Psoas muscle (tissue), 7 donors: ENCODE measurements at regions not wholly inside any gene's neighbourhood (a gene's known extent, or its start where the extent isn't known, plus 50 kb on each side); places are given as distances from the start of the nearest gene placed in this dataset.

Source experiments
- ATAC-seq, 4 donors: fragments of 200-7000 bp; cut with Tn5 transposase; one replicate each; pipeline ENCODE4 v1.9.1; 2020; ENCODE audit warnings: moderate library complexity in 3 of 4, mild to moderate bottlenecking in 2 of 4
- DNase-seq, 2 donors: peaks; one replicate each; pipeline ENCODE4 v3.0.0-alpha.2; 2020
- H3K27ac ChIP-seq: fragments of 200-600 bp; one replicate; pipeline ENCODE4 v1.8.0; 2022
- H3K27me3 ChIP-seq, 3 donors: fragments of 200-600 bp in 1 of 3; one replicate each; pipeline versions ENCODE4 v1.6.1 to v1.8.0; 2013 to 2022; ENCODE audit warnings: low read length in 2 of 3, mild to moderate bottlenecking in 2 of 3, moderate library complexity in 1 of 3; ENCODE audit not compliant: insufficient read depth in 3 of 3
- H3K36me3 ChIP-seq, 2 donors: fragments of 200-600 bp in 1 of 2; one replicate each; pipeline versions ENCODE4 v1.6.1 to v1.8.0; 2013 to 2022; ENCODE audit warnings: low read depth in 1 of 2, mild to moderate bottlenecking in 1 of 2, moderate library complexity in 1 of 2; ENCODE audit not compliant: insufficient read depth in 1 of 2
- H3K4me1 ChIP-seq: fragments of 200-600 bp; one replicate; pipeline ENCODE4 v1.8.0; 2022
- H3K4me3 ChIP-seq: fragments of 200-600 bp; one replicate; pipeline ENCODE4 v1.8.0; 2022; ENCODE audit warnings: mild to moderate bottlenecking
- H3K9me3 ChIP-seq: fragments of 200-600 bp; one replicate; pipeline ENCODE4 v1.8.0; 2022
- WGBS, 3 donors: extraction: QIAGEN DNeasy Blood & Tissue Kit; methylation state at CpG; one replicate each; pipeline versions ENCODE4 v1.1.6 to v1.1.7; 2013; 5-methylcytosine and 5-hydroxymethylcytosine counted together
- intact Hi-C, 2 donors: fragments of 100-400 bp; cut with DNase I; formaldehyde crosslinking; loops; one replicate each; pipeline versions ENCODE4 v1.11.0 to v1.14.2; 2022
- TF ChIP-seq, protein P1 (sequence below): fragments of 200-600 bp; IDR thresholded peaks from one replicate; pipeline ENCODE4 v1.8.0; 2022; ENCODE audit warnings: antibody characterized with exemption
- donor health status: healthy with polysubstance abuse.
- donor health status: DM: no; HTN: no; CAD: no; lungs with moderate emphysema.
- donor health status: Bipolar disorder and iron deficiency.
- donor health status: healthy.
- donor health status: DM: yes; HTN: yes; CAD: no.
- donor health status: DM: no; HTN: no; CAD: no.
- donor health status: DM: yes; HTN: yes; CAD: no.

DNA sequence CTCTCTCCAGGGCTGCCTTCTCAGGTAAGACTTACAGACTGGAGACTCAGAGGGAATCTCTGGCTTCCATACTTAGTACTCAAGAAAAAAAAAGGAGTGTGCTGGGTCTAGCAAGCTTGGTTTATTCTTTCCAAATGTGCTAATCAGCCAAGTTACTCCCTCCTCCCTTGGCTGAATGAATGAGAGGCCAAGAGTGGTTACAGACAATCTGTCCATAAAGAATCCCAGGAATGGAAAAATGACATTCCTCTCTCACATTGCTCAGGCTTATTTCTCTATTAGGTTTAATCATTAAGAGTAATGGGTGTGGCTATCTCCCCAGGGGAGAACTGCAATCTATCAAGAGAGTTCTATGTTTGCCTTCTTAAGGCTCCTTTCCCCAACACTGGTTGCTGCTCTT, 547.3 kb upstream of the PLXNA2 start:
- Histone ChIP-seq H3K36me3 (no peaks in the 10 kb centered on the region), H3K27ac (no peak overlapping the region), H3K9me3 (no peaks in the 10 kb centered on the region), H3K27me3 (no peaks in the 10 kb centered on the region), H3K4me1 (no peaks in the 10 kb centered on the region), H3K4me3 (no peak overlapping the region)
- intact Hi-C loops, result no loop called here
- TF ChIP-seq, protein P1, sequence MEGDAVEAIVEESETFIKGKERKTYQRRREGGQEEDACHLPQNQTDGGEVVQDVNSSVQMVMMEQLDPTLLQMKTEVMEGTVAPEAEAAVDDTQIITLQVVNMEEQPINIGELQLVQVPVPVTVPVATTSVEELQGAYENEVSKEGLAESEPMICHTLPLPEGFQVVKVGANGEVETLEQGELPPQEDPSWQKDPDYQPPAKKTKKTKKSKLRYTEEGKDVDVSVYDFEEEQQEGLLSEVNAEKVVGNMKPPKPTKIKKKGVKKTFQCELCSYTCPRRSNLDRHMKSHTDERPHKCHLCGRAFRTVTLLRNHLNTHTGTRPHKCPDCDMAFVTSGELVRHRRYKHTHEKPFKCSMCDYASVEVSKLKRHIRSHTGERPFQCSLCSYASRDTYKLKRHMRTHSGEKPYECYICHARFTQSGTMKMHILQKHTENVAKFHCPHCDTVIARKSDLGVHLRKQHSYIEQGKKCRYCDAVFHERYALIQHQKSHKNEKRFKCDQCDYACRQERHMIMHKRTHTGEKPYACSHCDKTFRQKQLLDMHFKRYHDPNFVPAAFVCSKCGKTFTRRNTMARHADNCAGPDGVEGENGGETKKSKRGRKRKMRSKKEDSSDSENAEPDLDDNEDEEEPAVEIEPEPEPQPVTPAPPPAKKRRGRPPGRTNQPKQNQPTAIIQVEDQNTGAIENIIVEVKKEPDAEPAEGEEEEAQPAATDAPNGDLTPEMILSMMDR, result no peak
- DNase-seq (no peak), ATAC-seq (no peak)

DNA sequence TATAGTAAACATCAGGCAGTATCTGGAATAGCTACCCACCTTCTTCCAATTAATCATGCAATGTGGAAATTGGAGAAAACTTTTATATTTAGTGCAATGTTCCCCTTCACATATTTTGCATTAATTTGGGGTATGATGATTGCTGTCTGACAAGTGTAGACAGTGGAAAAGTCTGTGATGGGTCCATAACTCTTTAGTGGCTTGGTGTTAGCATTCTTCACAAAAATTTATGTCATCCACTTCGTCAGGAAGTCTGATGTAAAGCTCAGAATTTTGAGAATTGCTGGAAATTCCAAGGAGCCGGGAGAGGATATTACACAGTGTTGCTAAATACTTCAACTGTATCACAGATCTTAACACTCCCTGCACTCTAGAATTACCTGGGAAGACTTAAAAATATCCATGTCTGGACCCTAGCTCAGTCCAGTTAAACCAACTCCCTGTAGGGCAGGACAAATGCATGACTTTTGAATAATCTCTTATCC, 549.7 kb upstream of the PLXNA2 start:
- no peaks in the 10 kb centered on the region for H3K27me3 ChIP-seq
- H3K9me3 ChIP-seq, result no peaks in the 10 kb centered on the region
- DNase-seq (no peak), ATAC-seq (no peak)
- 60 to 69% (median 68%) methylated on average over 2 of the region's 2 CpGs for WGBS, 3 donors
- TF ChIP-seq, protein P1, result no peak
- intact Hi-C loops, result no loop called here
- H3K4me1 ChIP-seq, result no peaks in the 10 kb centered on the region
- no peak overlapping the region for H3K27ac ChIP-seq
- H3K4me3 ChIP-seq, result no peak overlapping the region
- no peaks in the 10 kb centered on the region for H3K36me3 ChIP-seq

DNA sequence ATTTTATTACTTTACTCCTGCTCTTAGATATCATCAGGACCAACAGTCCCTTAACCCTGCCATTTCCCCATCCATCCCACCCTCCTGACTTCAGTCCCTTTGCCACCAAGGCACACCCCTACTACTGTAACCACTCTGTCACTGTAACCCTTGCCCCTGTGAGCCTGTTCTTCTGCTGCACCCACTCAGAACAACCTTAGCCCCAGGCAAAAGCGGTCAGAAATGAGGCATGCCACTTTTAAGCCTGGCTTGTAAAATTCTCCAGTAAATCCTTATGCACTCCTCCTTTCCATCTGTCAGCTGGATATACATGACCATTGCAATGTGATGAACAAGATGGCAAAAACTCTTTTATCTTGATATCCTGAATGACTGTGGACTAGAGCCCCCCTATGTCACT, 555.0 kb upstream of the PLXNA2 start:
- H3K27me3 ChIP-seq, result no peaks in the 10 kb centered on the region
- intact Hi-C loops, result no loop called here
- no peaks in the 10 kb centered on the region for H3K36me3 ChIP-seq
- 84 to 94% (median 92%) methylated on average over 1 of the region's 1 CpG for whole genome bisulfite sequencing, 3 donors
- TF ChIP-seq, protein P1, result no peak
- DNase-seq (no peak), ATAC-seq (no peak)
- no peak overlapping the region for H3K27ac ChIP-seq
- H3K4me1 ChIP-seq, result no peaks in the 10 kb centered on the region
- no peak overlapping the region for H3K4me3 ChIP-seq
- no peaks in the 10 kb centered on the region for H3K9me3 ChIP-seq

DNA sequence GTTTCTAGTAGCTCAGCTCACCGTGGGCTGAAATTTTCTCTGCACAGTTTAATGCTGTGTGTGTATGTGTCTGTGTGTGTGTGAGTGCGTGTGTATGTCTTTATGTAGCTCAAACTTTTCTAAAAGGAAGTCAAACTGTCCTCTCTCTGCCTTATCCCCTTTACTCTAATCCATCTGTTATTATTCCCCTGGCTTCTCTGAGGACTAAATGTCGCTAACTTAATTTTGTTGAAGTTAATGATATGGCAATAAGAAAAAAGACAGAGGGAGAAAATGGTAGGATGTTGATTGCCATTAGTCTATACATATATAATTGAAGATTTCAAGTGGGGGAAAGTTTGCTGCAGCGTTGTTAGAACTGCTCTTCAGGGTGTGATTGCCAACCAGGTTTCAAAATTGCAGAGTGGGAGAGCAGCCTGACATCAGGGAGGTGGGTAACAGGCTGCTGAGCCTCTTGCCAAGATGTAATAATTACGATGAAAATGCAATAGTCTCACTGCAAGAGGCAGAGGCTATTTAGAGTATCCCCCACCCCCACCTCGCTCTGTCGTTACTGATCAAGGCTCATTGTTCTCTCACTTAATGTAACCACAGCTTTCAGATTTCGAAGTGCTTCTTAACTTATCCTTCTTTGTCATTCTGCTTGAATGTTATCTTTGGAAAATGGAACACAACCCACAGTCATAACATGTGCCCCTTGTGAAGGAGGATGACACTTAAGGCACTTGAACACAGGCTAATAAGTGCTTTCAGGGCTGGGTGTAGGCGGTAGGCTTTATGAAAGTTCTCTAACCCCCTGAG, 559.0 kb upstream of the PLXNA2 start:
- no peak for DNase-seq
- TF ChIP-seq, protein P1, result no peak
- no peak for ATAC-seq

More for the DNA sequence above, 559.0 kb upstream of the PLXNA2 start:
- intact Hi-C loops, result no loop called here
- Histone ChIP-seq H3K4me1 (no peaks in the 10 kb centered on the region), H3K27me3 (no peaks in the 10 kb centered on the region), H3K4me3 (no peak overlapping the region), H3K9me3 (no peaks in the 10 kb centered on the region), H3K27ac (no peak overlapping the region), H3K36me3 (no peaks in the 10 kb centered on the region)
- WGBS, 3 donors, result 58 to 60% (median 60%) methylated on average over 9 of the region's 9 CpGs
